ENCODE measurements at regions not wholly inside any gene's neighbourhood (a gene's known extent, or its start where the extent isn't known, plus 50 kb on each side); places are given as distances from the start of the nearest gene placed in this dataset.
A peak's percentile ranks its signal among the peaks of the same experiment; 100 is the strongest.

- CTCF ChIA-PET: no interaction called here
- no peak overlapping the region for H3K23ac ChIP-seq (ENCODE audit: low read depth, low read length)
- POLR2A ChIA-PET (ENCODE audit: unreplicated experiment): no interaction called here
Observed at GRCh38 chr1:82525378-82525777, 724.6 kb downstream of the ADGRL2 start.

More at GRCh38 chr1:82525378-82525777, 724.6 kb downstream of the ADGRL2 start:
- in situ Hi-C loops (cut with MboI; ENCODE audit: low sequenced_read_pairs) (no loop called here), dilution Hi-C loops (cut with HindIII; ENCODE audit: low sequenced_read_pairs, unreplicated experiment) (no loop called here), intact Hi-C loops (cut with micrococcal nuclease) (no loop called here)
- Histone ChIP-seq H3K36me3 (ENCODE audit: control insufficient read depth, insufficient read depth, low read length) (no peaks in the 10 kb centered on the region), H3K4me3 (ENCODE audit: insufficient read depth, low read depth, low read length) (no peak overlapping the region), H3K9me1 (ENCODE audit: insufficient read depth, low read length) (no peaks in the 10 kb centered on the region), H3K27me3 (ENCODE audit: control insufficient read depth, insufficient read depth, low read length) (no peaks in the 10 kb centered on the region), H2BK120ac (ENCODE audit: low read depth, low read length) (no peak overlapping the region), H3K14ac (replicated peaks; ENCODE audit: low read depth, low read length) (no peak overlapping the region), H3K4me1 (ENCODE audit: control insufficient read depth, insufficient read depth, low read length) (no peaks in the 10 kb centered on the region), H4K20me1 (ENCODE audit: insufficient read depth, low read length) (no peaks in the 10 kb centered on the region), H3K18ac (ENCODE audit: low read depth, low read length) (no peak overlapping the region), H3K4me2 (ENCODE audit: low read depth, low read length) (no peak overlapping the region), H2BK20ac (ENCODE audit: low read depth, low read length) (no peak overlapping the region), H2BK15ac (ENCODE audit: low read depth, low read length) (no peak overlapping the region), H3K56ac (ENCODE audit: extremely low read depth, insufficient read depth, low read length) (no peak overlapping the region), H3K9ac (ENCODE audit: low read depth, low read length) (no peak overlapping the region), H3K79me1 (ENCODE audit: low read depth in 1 of 2, low read length in 2 of 2) (no peaks in the 10 kb centered on the region), H2AK5ac (ENCODE audit: low read depth, low read length) (no peak overlapping the region), H4K91ac (ENCODE audit: insufficient read depth, low read depth, low read length) (no peak overlapping the region), H2AFZ (replicated peaks; ENCODE audit: low read length, poor library complexity) (no peak overlapping the region), H3K9me3 (ENCODE audit: control insufficient read depth, insufficient read depth, low read length) (no peaks in the 10 kb centered on the region), H3K4ac (ENCODE audit: low read depth, low read length) (no peak overlapping the region), H2AK9ac (replicated peaks; ENCODE audit: low read depth, low read length, poor library complexity) (no peak overlapping the region), H4K8ac (ENCODE audit: low read depth in 2 of 2, low read length in 2 of 2) (no peak overlapping the region), H2BK5ac (ENCODE audit: low read depth, low read length, poor library complexity, severe bottlenecking) (no peak overlapping the region), H3K27ac (ENCODE audit: insufficient read depth, low read length) (no peak overlapping the region), H4K5ac (ENCODE audit: low read depth, low read length) (no peak overlapping the region)
- DNase-seq (no peak), ATAC-seq (ENCODE audit: low read depth) (no peak)
- no TSS peak for BruUV-seq (replicated peaks)
- no peak for TF ChIP-seq CHD1 (IDR thresholded peaks at IDR 0.05; ENCODE audit: low read depth, low read length)
- TF ChIP-seq MAFK (IDR thresholded peaks at IDR 0.05; ENCODE audit: low read depth, low read length): peak; percentile 58
